Astrocyte (in vitro differentiated cells and primary cell): ENCODE measurements at regions not wholly inside any gene's neighbourhood (a gene's known extent, or its start where the extent isn't known, plus 50 kb on each side); places are given as distances from the start of the nearest gene placed in this dataset.

ENCODE experiments used
- DNase-seq: peaks from one replicate; pipeline ENCODE4 v3.0.0-alpha.2; 2010; ENCODE audit warnings: low read depth
- FAIRE-seq: peaks from 2 replicates; lab custom pipeline; 2011; peaks lifted over from hg19 to GRCh38; lab: Jason Lieb, UNC
- H2AFZ ChIP-seq: 2 replicates; pipeline ENCODE4 v1.6.0; 2012; ENCODE audit warnings: low read depth, low read length, inconsistent platforms
- H3K27ac ChIP-seq: 2 replicates; pipeline ENCODE4 v1.5.1; 2011; ENCODE audit warnings: low read depth, low read length, inconsistent platforms
- H3K27me3 ChIP-seq: 2 replicates; pipeline ENCODE4 v1.6.0; 2011; ENCODE audit warnings: low read length, inconsistent platforms; ENCODE audit not compliant: insufficient read depth
- H3K36me3 ChIP-seq: 2 replicates; pipeline ENCODE4 v1.5.1; 2011; ENCODE audit warnings: low read length, inconsistent platforms; ENCODE audit not compliant: insufficient read depth
- H3K4me1 ChIP-seq: 2 replicates; pipeline ENCODE4 v1.5.1; 2011; ENCODE audit warnings: low read length, inconsistent platforms; ENCODE audit not compliant: insufficient read depth
- H3K4me2 ChIP-seq: 2 replicates; pipeline ENCODE4 v1.6.0; 2012; ENCODE audit warnings: low read length, inconsistent platforms
- H3K4me3 ChIP-seq: 2 replicates; pipeline ENCODE4 v1.5.1; 2011; ENCODE audit warnings: low read depth, mild to moderate bottlenecking, low read length, inconsistent platforms; ENCODE audit not compliant: insufficient read depth
- H3K79me2 ChIP-seq: 2 replicates; pipeline ENCODE4 v1.6.0; 2012; ENCODE audit warnings: mild to moderate bottlenecking, low read length, inconsistent platforms; ENCODE audit not compliant: insufficient read depth
- H3K9ac ChIP-seq: 2 replicates; pipeline ENCODE4 v1.6.0; 2012; ENCODE audit warnings: mild to moderate bottlenecking, low read length, inconsistent platforms
- H3K9me3 ChIP-seq: 2 replicates; pipeline ENCODE4 v1.5.1; 2012; ENCODE audit warnings: low read depth, mild to moderate bottlenecking, low read length, inconsistent platforms; ENCODE audit not compliant: insufficient read depth
- H4K20me1 ChIP-seq: 2 replicates; pipeline ENCODE4 v1.6.0; 2012; ENCODE audit warnings: low read length, inconsistent platforms; ENCODE audit not compliant: insufficient read depth
- H3K27ac Mint-ChIP-seq: one replicate; pipeline ENCODE4 v1.8.0; 2021; ENCODE audit warnings: mild to moderate bottlenecking, mixed read lengths; ENCODE audit not compliant: unreplicated experiment
- H3K27me3 Mint-ChIP-seq: one replicate; pipeline ENCODE4 v1.8.0; 2021; ENCODE audit warnings: low read depth, mixed read lengths; ENCODE audit not compliant: unreplicated experiment
- H3K36me3 Mint-ChIP-seq: one replicate; pipeline ENCODE4 v1.8.0; 2021; ENCODE audit warnings: low read depth, mixed read lengths; ENCODE audit not compliant: unreplicated experiment
- H3K4me1 Mint-ChIP-seq: one replicate; pipeline ENCODE4 v1.8.0; 2021; ENCODE audit warnings: low read depth, mixed read lengths; ENCODE audit not compliant: unreplicated experiment
- H3K4me3 Mint-ChIP-seq: one replicate; pipeline ENCODE4 v1.8.0; 2021; ENCODE audit warnings: mild to moderate bottlenecking, moderate library complexity, mixed read lengths; ENCODE audit not compliant: unreplicated experiment
- H3K9me3 Mint-ChIP-seq: one replicate; pipeline ENCODE4 v1.8.0; 2021; ENCODE audit warnings: mild to moderate bottlenecking, mixed read lengths; ENCODE audit not compliant: unreplicated experiment
- CTCF ChIP-seq: IDR thresholded peaks from 2 replicates; pipeline ENCODE4 v1.5.1; 2011; ENCODE audit warnings: low read depth, mild to moderate bottlenecking, inconsistent platforms, low read length, moderate library complexity; ENCODE audit not compliant: insufficient read depth
- EZH2 ChIP-seq: IDR thresholded peaks from 2 replicates; pipeline ENCODE4 v1.6.1; 2012; ENCODE audit warnings: mild to moderate bottlenecking, low read length, inconsistent platforms; ENCODE audit not compliant: insufficient read depth

DNA sequence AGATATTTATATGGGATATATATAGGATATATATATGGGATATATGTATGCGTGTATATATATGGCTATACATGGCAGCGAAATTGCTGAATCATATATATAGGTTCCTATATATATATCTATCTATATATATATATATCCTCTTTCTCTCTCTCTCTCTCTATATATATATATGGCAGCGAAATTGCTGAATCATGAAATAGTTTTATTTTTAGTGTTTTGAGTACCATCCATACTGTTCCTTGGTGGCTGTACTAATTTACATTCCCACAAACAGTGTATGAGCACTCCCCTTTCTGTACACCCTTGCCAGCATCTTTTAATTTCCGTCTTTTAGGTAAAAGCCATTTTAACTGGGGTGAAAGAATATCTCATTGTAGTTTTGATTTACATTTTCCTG lies 397.6 kb upstream of the LINC00305 start:
- Histone ChIP-seq H3K4me1 (no peaks in the 10 kb centered on the region), H4K20me1 (no peaks in the 10 kb centered on the region), H3K4me3 (no peak overlapping the region), H3K27me3 (no peaks in the 10 kb centered on the region), H3K27ac (no peak overlapping the region), H3K9me3 (no peaks in the 10 kb centered on the region), H3K79me2 (no peaks in the 10 kb centered on the region), H3K4me2 (no peak overlapping the region), H2AFZ (no peak overlapping the region), H3K36me3 (no peaks in the 10 kb centered on the region), H3K9ac (no peak overlapping the region)
- Mint-ChIP-seq H3K4me1 (no peaks in the 10 kb centered on the region), H3K36me3 (no peaks in the 10 kb centered on the region), H3K4me3 (no peak overlapping the region), H3K27me3 (no peaks in the 10 kb centered on the region), H3K27ac (no peak overlapping the region), H3K9me3 (no peaks in the 10 kb centered on the region)
- FAIRE-seq (no peak), DNase-seq (no peak)
- no peak for TF ChIP-seq CTCF
- TF ChIP-seq EZH2: no peak

DNA sequence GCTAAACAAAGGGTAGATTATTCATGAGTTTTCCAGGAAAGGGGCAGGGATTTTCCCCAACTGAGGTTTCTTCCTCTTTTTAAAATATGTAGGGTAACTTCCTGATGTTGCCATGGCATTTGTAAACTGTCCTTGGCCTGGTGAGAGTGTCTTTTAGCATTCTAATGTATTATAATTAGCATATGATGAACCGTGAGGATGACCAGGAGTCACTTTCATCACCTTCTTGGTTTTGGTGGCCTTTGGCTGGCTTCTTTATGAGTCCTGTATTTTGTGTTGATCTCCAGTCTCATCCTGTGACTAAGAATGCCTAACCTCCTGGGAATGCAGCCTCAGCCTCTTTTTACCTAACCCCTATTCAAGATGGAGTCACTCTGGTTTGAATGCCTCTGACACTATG lies 391.0 kb upstream of the LINC00305 start:
- Histone ChIP-seq H3K27ac (no peak overlapping the region), H3K27me3 (no peaks in the 10 kb centered on the region), H3K9me3 (no peaks in the 10 kb centered on the region), H3K4me3 (no peak overlapping the region), H3K36me3 (no peaks in the 10 kb centered on the region), H3K79me2 (no peaks in the 10 kb centered on the region), H4K20me1 (no peaks in the 10 kb centered on the region), H3K9ac (no peak overlapping the region), H3K4me1 (no peaks in the 10 kb centered on the region), H2AFZ (no peak overlapping the region), H3K4me2 (no peak overlapping the region)
- DNase-seq: peak; percentile 0
- H3K27me3 Mint-ChIP-seq: no peaks in the 10 kb centered on the region
- TF ChIP-seq EZH2: no peak
- no peak for TF ChIP-seq CTCF
- H3K9me3 Mint-ChIP-seq: no peaks in the 10 kb centered on the region
- FAIRE-seq: peak; percentile 20
- H3K4me1 Mint-ChIP-seq: no peaks in the 10 kb centered on the region
- no peak overlapping the region for H3K27ac Mint-ChIP-seq
- no peaks in the 10 kb centered on the region for H3K36me3 Mint-ChIP-seq
- H3K4me3 Mint-ChIP-seq: no peak overlapping the region

DNA sequence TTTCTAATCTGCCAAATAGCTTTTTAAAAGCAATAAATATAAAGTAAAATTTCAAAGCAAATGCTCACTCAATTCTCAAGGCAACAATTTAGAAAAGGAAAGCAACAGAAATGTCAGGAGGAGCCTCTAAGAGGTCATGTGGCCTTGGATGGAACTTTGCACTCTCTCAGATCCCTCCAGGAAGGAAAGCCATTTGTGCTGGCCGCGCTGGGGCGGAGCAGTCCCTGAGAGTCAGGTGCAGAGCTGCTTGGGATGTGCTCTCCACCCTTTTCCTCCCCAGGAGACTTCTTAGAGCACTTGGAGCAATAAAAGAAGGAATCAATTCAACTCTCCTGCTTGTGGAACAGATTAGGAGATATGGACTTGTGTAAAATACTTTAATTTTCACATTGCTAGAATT lies 379.8 kb upstream of the LINC00305 start:
- Mint-ChIP-seq H3K4me3 (no peak overlapping the region), H3K9me3 (peaks cover 2% of the 10 kb centered on the region), H3K4me1 (no peaks in the 10 kb centered on the region), H3K36me3 (no peaks in the 10 kb centered on the region), H3K27me3 (no peaks in the 10 kb centered on the region), H3K27ac (no peak overlapping the region)
- no peak for DNase-seq
- Histone ChIP-seq H3K27ac (no peak overlapping the region), H4K20me1 (no peaks in the 10 kb centered on the region), H3K36me3 (no peaks in the 10 kb centered on the region), H3K79me2 (no peaks in the 10 kb centered on the region), H3K4me2 (no peak overlapping the region), H3K9me3 (no peaks in the 10 kb centered on the region), H3K27me3 (no peaks in the 10 kb centered on the region), H2AFZ (no peak overlapping the region), H3K9ac (no peak overlapping the region), H3K4me3 (no peak overlapping the region), H3K4me1 (no peaks in the 10 kb centered on the region)
- TF ChIP-seq CTCF (no peak), EZH2 (no peak)
- no peak for FAIRE-seq
